Lung (tissue), 11 donors: ENCODE measurements at regions not wholly inside any gene's neighbourhood (a gene's known extent, or its start where the extent isn't known, plus 50 kb on each side); places are given as distances from the start of the nearest gene placed in this dataset.

Experiments used
- ATAC-seq: fragments of 200-7000 bp; cut with Tn5 transposase; one replicate; pipeline ENCODE4 v1.9.1; 2020; ENCODE audit warnings: moderate number of reproducible peaks; ENCODE audit not compliant: insufficient read depth, low FRiP score
- DNase-seq, 3 donors: peaks; one replicate each; pipeline ENCODE4 v3.0.0-alpha.2; 2013 to 2017
- H3K27ac ChIP-seq, 2 donors: one replicate each; pipeline ENCODE4 v1.5.1; 2013; ENCODE audit warnings: mild to moderate bottlenecking in 2 of 2, moderate library complexity in 2 of 2, control low read depth in 1 of 2, inconsistent platforms in 1 of 2, low read depth in 1 of 2, low read length in 1 of 2
- H3K27me3 ChIP-seq, 3 donors: one replicate each; pipeline ENCODE4 v1.5.1; 2013; ENCODE audit warnings: low read length in 2 of 3; ENCODE audit not compliant: control insufficient read depth in 3 of 3, insufficient read depth in 3 of 3
- H3K36me3 ChIP-seq, 4 donors: one replicate each; pipeline ENCODE4 v1.5.1; 2013; ENCODE audit warnings: low read length in 4 of 4, mild to moderate bottlenecking in 1 of 4, moderate library complexity in 1 of 4; ENCODE audit not compliant: control insufficient read depth in 4 of 4, insufficient read depth in 4 of 4
- H3K4me1 ChIP-seq, 5 donors: one replicate each; pipeline ENCODE4 v1.5.1; 2013; ENCODE audit warnings: low read length in 5 of 5, mild to moderate bottlenecking in 2 of 5, moderate library complexity in 1 of 5; ENCODE audit not compliant: control insufficient read depth in 5 of 5, insufficient read depth in 5 of 5
- H3K4me3 ChIP-seq: one replicate; pipeline ENCODE4 v1.5.1; 2013; ENCODE audit warnings: mild to moderate bottlenecking, control low read depth, moderate library complexity
- H3K9ac ChIP-seq, 2 donors: one replicate each; pipeline ENCODE4 v1.5.1; 2013; ENCODE audit warnings: low read length in 2 of 2, control low read depth in 1 of 2; ENCODE audit not compliant: insufficient read depth in 1 of 2
- H3K9me3 ChIP-seq, 4 donors: one replicate each; pipeline ENCODE4 v1.5.1; 2013; ENCODE audit warnings: low read length in 3 of 4, mild to moderate bottlenecking in 1 of 4, moderate library complexity in 1 of 4; ENCODE audit not compliant: control insufficient read depth in 4 of 4, insufficient read depth in 3 of 4
- WGBS, 2 donors: extraction: QIAGEN DNeasy Blood & Tissue Kit; methylation state at CpG; one replicate each; pipeline ENCODE4 v1.1.7; 2013; 5-methylcytosine and 5-hydroxymethylcytosine counted together
- TF ChIP-seq, protein P1 (sequence below): IDR thresholded peaks from 2 replicates; pipeline ENCODE4 v1.5.1; 2012; ENCODE audit warnings: mild to moderate bottlenecking; ENCODE audit errors: control extremely low read depth, extremely low read depth
- donor health status: control.
- donor health status: control.
- donor health status: Bipolar disorder and iron deficiency.
- donor health status: healthy.
- donor health status: DM: yes; HTN: yes; CAD: no.

DNA sequence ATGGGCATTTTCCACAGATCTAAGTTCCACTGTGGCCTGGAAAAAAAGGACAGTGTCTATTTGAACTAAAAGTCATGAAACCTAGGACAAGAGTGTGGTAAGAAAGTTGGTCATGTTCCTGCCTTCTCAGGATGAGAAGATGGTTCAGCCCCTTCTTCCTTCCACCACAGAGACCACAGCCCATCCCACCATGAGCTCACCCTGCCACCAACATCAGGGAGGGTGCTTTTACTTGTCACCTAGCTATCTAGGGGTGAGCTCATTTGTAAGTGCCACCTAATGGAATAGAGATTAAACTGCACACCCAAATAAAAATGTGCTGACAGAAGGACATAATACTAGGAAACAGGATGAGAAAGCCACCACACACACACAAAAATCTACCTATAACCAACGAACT is 235.9 kb downstream of the SPIN4 start:
- TF ChIP-seq, protein P1, sequence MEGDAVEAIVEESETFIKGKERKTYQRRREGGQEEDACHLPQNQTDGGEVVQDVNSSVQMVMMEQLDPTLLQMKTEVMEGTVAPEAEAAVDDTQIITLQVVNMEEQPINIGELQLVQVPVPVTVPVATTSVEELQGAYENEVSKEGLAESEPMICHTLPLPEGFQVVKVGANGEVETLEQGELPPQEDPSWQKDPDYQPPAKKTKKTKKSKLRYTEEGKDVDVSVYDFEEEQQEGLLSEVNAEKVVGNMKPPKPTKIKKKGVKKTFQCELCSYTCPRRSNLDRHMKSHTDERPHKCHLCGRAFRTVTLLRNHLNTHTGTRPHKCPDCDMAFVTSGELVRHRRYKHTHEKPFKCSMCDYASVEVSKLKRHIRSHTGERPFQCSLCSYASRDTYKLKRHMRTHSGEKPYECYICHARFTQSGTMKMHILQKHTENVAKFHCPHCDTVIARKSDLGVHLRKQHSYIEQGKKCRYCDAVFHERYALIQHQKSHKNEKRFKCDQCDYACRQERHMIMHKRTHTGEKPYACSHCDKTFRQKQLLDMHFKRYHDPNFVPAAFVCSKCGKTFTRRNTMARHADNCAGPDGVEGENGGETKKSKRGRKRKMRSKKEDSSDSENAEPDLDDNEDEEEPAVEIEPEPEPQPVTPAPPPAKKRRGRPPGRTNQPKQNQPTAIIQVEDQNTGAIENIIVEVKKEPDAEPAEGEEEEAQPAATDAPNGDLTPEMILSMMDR = no peak
- DNase-seq (no peak), ATAC-seq (no peak)
- Histone ChIP-seq H3K27me3 (no peaks in the 10 kb centered on the region), H3K4me1 (no peaks in the 10 kb centered on the region), H3K9ac (no peak overlapping the region), H3K27ac (no peak overlapping the region), H3K4me3 (no peak overlapping the region), H3K36me3 (no peaks in the 10 kb centered on the region), H3K9me3 (peaks cover 0 to 12% (median 2%) of the 10 kb centered on the region in 4 donors)
- 4 to 27% methylated on average over 1 of the region's 1 CpG for WGBS, 2 donors

DNA sequence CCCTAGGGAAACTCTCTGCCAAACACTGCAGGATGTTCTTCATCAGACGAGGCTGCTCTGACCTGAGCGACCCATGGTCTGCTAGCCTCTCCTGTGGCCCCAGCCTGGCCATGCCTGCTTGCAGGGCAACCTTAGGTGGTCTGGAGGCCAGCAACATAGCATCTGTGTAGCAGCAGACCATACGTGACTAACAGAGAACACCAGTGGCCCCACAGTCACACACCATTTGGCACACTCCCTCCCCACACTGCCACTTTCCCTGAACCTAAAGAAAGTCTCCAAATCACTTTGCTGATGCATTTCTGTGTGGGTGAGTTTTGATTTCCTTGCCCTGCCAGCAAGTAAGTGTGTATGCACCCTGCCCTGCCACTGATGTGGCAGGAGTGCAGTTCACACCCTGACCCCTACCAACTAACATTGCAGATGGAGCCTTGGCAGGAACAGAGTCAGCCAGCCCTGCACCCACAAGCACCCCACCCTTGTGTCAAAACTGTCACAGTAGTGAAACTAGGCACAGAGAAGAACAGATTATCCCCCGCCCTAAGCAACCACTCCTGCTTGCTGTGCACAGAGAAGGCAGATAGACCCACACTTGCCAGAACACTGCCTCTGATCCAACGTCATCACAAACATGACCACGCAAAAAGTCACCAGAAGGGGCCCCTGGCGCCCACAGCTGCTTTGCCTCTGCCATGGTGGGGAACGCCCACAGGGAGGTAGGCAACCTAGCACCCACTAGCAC is 249.1 kb downstream of the SPIN4 start:
- DNase-seq (no peak), ATAC-seq (no peak)
- H3K9me3 ChIP-seq = peaks cover 0 to 15% (median 7%) of the 10 kb centered on the region in 4 donors
- 70 to 82% methylated on average over 8 of the region's 8 CpGs for WGBS, 2 donors
- no peak overlapping the region for H3K4me3 ChIP-seq
- H3K36me3 ChIP-seq = no peaks in the 10 kb centered on the region
- no peaks in the 10 kb centered on the region for H3K27me3 ChIP-seq
- H3K9ac ChIP-seq = no peak overlapping the region
- H3K27ac ChIP-seq = no peak overlapping the region
- no peaks in the 10 kb centered on the region for H3K4me1 ChIP-seq
- TF ChIP-seq, protein P1 = no peak

DNA sequence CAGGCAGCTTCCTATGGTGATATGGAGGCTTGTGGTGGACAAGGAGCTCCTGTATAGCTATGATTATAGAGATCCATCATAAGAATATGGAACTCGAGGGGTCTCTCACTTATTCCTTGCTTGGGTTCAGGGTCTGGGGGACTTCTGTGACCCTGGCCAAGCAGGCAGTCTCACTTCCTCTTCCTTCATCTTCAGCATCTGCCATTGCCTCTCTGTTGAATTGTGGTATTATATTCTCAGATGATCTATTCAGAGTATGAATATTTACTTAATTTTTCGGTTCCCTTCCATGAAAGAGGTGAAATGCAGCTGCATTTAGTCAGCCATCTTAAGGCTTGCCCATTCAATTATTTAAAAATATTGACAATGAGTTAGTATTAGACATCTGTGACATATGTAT is 292.9 kb downstream of the SPIN4 start:
- Histone ChIP-seq H3K9me3 (peaks cover 0 to 14% (median 0%) of the 10 kb centered on the region in 4 donors), H3K27me3 (no peaks in the 10 kb centered on the region), H3K4me3 (no peak overlapping the region), H3K27ac (no peak overlapping the region), H3K9ac (no peak overlapping the region), H3K4me1 (no peaks in the 10 kb centered on the region), H3K36me3 (no peaks in the 10 kb centered on the region)
- 28 to 35% methylated on average over 2 of the region's 2 CpGs for WGBS, 2 donors
- ATAC-seq (no peak), DNase-seq (no peak)
- TF ChIP-seq, protein P1 = no peak
